ENCODE measurements at regions not wholly inside any gene's neighbourhood (a gene's known extent, or its start where the extent isn't known, plus 50 kb on each side); places are given as distances from the start of the nearest gene placed in this dataset.

DNA sequence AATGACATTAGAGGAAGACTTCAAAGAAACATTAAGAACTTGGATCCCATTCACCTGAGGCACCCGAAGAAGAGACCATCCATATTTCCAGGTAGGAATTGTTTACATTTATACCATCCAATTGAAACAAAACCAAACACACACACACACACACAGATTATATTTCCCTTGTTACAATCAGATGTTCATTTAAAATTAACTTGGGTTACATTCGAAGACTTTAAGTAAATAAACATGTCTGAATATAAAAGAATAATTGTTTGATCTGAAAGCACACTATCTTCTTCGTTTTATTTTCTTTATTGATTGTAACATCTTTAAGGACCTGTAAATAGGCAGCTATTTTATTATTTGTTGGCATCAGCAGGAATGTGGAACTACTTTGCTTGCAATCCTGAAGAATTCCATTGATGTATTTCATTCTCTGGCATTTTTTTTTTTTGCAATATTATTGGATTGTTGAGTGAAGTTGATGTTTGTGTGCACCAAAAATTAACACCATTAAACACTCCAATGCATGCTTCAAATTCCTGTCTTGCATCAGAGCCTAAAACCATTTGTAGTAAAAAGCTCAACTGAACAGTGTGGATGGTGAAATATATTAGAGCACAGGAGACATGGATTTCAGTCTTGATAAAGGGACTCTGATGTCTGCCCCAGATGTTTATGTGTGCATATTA, 85.3 kb upstream of the FRY start:
- TF ChIP-seq FOXM1 (IDR thresholded peaks at IDR 0.05; ENCODE audit: low read depth) (no peak), RCOR1 (IDR thresholded peaks at IDR 0.05; ENCODE audit: low read length) (no peak), SIN3A (IDR thresholded peaks at IDR 0.05; ENCODE audit: borderline replicate concordance, low read depth, low read length) (no peak), CTCF (IDR thresholded peaks at IDR 0.05) (no peak), SMC3 (IDR thresholded peaks at IDR 0.05; ENCODE audit: low read depth, low read length) (no peak), RFX5 (IDR thresholded peaks at IDR 0.05; ENCODE audit: low read length) (no peak), MXI1 (IDR thresholded peaks at IDR 0.05; ENCODE audit: low read depth, low read length) (no peak), RAD21 (IDR thresholded peaks at IDR 0.05; ENCODE audit: low read length) (no peak), TAF1 (IDR thresholded peaks at IDR 0.05; ENCODE audit: borderline replicate concordance, low read depth, low read length) (no peak)
- TF ChIP-seq, protein P1, sequence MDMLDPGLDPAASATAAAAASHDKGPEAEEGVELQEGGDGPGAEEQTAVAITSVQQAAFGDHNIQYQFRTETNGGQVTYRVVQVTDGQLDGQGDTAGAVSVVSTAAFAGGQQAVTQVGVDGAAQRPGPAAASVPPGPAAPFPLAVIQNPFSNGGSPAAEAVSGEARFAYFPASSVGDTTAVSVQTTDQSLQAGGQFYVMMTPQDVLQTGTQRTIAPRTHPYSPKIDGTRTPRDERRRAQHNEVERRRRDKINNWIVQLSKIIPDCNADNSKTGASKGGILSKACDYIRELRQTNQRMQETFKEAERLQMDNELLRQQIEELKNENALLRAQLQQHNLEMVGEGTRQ (IDR thresholded peaks at IDR 0.05; ENCODE audit: borderline replicate concordance, low read depth, low read length) = no peak
